GM19455 (cell line): ENCODE measurements at regions not wholly inside any gene's neighbourhood (a gene's known extent, or its start where the extent isn't known, plus 50 kb on each side); places are given as distances from the start of the nearest gene placed in this dataset.
"Not testable (repeated sequence)": the region's sequence is repeated elsewhere in the genome, so short reads cannot be mapped to it uniquely, and the experiment has no call there.

ENCODE experiments used
- ATAC-seq: cut with Tn5 transposase; IDR thresholded peaks from one replicate; pipeline ENCODE4 v1.9.1; 2021; ENCODE audit not compliant: unreplicated experiment

GRCh38 chr3:81998139-81998755, 236.8 kb upstream of the GBE1 start:
- no peak for ATAC-seq

GRCh38 chr3:81997390-81997789, 235.9 kb upstream of the GBE1 start:
- no peak for ATAC-seq

GRCh38 chr3:81995329-81995728, 233.9 kb upstream of the GBE1 start:
- no peak for ATAC-seq

- no peak for ATAC-seq
Measured at GRCh38 chr3:81989758-81990157, 228.3 kb upstream of the GBE1 start.

- no peak for ATAC-seq
Measured at GRCh38 chr3:81989274-81989673, 227.8 kb upstream of the GBE1 start.

- not testable (repeated sequence) for ATAC-seq
Measured at GRCh38 chr3:81987412-81987811, 226.0 kb upstream of the GBE1 start.

- ATAC-seq: no peak
Measured at GRCh38 chr3:81985996-81986723, 224.7 kb upstream of the GBE1 start.

- ATAC-seq: no peak
Measured at GRCh38 chr3:81983382-81983781, 221.9 kb upstream of the GBE1 start.

- no peak for ATAC-seq
Measured at GRCh38 chr3:81980596-81981494, 219.4 kb upstream of the GBE1 start.

GRCh38 chr3:81974751-81975150, 213.3 kb upstream of the GBE1 start:
- ATAC-seq: no peak

GRCh38 chr3:81968658-81969057, 207.2 kb upstream of the GBE1 start:
- ATAC-seq: no peak

GRCh38 chr3:81967393-81967792, 205.9 kb upstream of the GBE1 start:
- ATAC-seq: no peak

GRCh38 chr3:81965696-81966095, 204.3 kb upstream of the GBE1 start:
- ATAC-seq: no peak

- no peak for ATAC-seq
Measured at GRCh38 chr3:81962396-81962795, 201.0 kb upstream of the GBE1 start.

- no peak for ATAC-seq
Measured at GRCh38 chr3:81958972-81959640, 197.7 kb upstream of the GBE1 start.

- no peak for ATAC-seq
Measured at GRCh38 chr3:81955878-81956277, 194.4 kb upstream of the GBE1 start.

GRCh38 chr3:81953111-81953510, 191.7 kb upstream of the GBE1 start:
- no peak for ATAC-seq

- no peak for ATAC-seq
Measured at GRCh38 chr3:81952141-81952540, 190.7 kb upstream of the GBE1 start.

GRCh38 chr3:81951636-81952035, 190.2 kb upstream of the GBE1 start:
- ATAC-seq: no peak

- no peak for ATAC-seq
Measured at GRCh38 chr3:81951106-81951505, 189.7 kb upstream of the GBE1 start.

- no peak for ATAC-seq
Measured at GRCh38 chr3:81947359-81947758, 185.9 kb upstream of the GBE1 start.
